NCI-H2171 treated with DMSO at 0.1 percent for 48 hours (cell line): ENCODE measurements at regions not wholly inside any gene's neighbourhood (a gene's known extent, or its start where the extent isn't known, plus 50 kb on each side); places are given as distances from the start of the nearest gene placed in this dataset.
A peak's percentile ranks its signal among the peaks of the same experiment; 100 is the strongest.
"Not testable (repeated sequence)": the region's sequence is repeated elsewhere in the genome, so short reads cannot be mapped to it uniquely, and the experiment has no call there.

ENCODE experiments used
- DNase-seq: peaks from one replicate; lab custom pipeline; 2025; lab: John Stamatoyannopoulos, UW

DNA sequence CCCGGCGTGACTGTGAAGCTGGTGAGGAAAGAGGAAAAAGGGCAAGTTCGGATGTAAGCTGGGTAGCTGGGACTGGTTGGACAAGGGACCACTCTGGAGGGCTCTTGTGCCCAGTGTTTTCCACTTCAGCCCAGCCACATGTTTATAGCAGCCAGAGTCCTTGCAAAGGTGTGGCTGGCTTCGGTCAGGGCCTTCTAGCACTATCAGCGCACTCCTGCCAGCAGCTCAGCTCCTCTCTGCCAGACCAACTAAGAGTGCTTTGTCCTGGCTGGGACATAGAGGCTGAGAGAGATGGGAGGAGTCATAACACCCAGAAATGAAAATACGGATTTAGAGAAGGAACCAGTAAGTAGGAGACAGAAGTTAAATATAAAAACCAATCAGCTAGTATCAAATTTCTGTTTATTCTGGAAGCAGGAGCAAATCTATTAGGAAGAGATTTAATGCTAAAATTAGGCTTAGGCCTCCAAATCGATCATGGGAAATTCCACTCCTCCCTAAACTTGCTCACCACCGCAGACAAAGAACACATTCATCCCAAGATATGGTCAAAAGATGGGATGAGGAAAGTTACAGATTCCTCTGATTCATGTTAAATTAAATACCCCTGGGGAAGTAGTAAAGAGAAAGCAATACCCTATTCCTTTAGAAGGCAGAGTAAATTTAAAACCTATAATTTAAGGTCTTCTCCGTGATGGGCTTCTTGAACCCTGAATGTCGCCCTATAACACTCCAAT lies 135.0 kb downstream of the RALA start:
- no peak for DNase-seq

DNA sequence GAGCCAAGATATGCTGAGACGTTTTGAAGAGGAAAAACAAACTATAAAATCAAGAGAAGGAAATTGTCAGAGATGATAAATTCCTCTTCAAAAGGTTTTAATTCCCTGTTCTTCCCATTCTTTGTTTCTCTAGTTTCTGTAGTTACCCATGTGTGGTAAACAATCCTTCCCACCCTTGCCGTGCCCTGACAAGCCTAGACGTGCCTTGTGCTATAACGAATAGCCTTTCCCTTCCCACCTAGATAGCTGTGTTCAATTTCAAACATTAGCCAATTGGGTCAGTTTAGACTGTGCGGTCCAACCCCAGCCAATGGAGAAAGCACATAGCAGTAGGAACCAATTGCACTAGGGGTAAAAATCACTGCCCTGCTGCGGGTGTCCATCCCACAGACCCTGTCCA lies 138.1 kb downstream of the RALA start:
- peak; percentile 41 for DNase-seq

DNA sequence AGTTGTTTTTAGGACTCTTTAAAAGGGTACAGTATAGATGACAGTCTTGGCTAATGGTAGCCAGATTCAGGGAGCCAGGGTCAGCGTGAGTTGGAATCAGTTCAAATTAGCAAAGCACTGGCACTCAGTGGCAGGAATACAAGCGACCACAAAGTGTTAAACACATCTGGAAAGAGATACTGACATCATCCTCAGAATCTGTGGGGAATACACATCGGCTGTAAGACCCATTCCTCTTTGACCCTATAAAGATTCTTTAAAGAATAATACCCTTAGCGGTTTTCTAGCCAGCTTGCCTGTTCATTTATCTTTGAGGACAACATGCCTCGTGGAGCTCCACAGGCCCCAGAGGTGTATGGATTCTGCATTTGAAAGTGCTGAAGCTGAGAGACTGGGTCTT lies 139.1 kb downstream of the RALA start:
- DNase-seq: not testable (repeated sequence)

DNA sequence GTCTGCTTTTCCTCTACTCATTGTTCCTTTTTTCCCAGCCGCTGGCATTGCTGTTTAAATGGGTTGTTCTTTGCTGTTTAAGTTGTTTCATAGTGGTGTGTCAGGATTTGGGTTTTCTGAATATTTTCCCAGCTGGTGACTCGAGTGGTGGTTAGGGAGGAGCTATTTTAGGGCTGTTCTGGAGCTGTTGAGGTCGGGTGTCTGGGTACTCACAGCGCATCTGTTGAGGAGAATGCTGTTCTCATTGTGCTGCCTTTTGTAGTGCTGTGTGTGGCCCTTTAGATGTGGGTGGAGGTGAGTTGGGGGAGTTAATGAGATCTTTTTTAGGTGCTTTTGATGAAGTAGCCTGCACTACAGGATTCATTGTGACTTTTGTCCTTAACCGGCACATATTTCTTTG lies 139.5 kb downstream of the RALA start:
- not testable (repeated sequence) for DNase-seq

DNA sequence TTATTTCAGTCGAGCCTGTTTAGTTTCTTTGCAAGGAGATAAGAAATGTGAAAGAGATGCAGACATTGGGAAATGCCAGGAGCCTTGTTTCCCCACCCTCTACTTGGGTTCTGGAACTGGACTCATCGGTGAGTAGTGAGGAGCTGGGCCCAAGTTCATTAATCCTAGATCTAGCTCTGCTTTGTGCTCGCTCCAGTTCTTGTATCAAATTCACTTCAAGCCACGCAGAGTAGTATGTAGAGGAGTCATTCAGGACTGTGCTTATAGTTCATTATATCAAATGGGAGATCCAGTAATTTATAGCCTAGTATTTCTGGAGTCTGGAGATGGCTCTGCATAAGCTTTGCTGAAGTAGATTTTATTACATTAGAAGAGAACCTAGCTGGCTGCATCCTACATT lies 142.5 kb downstream of the RALA start:
- DNase-seq: not testable (repeated sequence)

DNA sequence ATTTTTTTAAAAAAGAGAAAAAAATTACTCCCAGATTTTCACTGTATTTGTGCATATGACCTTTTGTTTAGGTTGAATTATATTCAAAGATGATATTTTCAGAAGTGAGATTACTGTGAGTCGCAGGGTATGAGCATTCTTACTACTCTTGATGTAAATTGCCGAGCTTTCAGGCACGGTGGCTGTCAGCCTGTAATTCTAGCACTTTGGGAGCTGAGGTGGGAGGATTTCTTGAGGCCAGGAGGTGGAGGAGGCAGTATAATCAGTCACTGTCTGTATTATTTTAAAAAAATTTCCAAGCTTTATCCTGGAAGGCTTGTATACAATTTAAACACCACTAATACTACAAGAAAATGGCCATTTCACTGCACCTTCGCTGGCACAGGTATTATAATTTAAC lies 145.1 kb downstream of the RALA start:
- not testable (repeated sequence) for DNase-seq

DNA sequence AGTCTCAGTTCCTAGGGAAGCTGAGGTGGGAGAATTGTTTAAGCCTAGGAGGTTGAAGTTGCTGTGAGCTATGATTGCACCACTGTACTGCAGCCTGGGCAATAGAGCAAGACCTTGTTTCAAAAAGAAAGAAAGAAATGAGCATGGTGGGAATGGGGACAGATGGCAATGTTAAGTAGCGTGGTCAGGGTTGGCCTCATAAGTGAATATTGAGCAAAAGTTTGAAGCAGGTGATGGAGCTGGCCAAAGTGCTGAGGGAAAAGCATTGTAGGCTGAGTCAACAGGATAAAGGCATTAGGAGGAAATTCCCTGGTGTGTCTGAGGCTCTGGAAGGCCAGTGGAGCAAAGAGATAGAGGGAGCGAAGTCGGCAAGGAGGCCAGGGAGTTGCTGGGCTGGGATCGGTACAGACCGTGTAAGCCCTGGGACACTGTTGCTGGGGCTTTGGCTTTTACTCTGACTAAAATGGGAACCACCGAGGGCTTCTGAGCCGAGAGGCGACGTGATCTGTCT lies 151.0 kb downstream of the RALA start:
- not testable (repeated sequence) for DNase-seq

DNA sequence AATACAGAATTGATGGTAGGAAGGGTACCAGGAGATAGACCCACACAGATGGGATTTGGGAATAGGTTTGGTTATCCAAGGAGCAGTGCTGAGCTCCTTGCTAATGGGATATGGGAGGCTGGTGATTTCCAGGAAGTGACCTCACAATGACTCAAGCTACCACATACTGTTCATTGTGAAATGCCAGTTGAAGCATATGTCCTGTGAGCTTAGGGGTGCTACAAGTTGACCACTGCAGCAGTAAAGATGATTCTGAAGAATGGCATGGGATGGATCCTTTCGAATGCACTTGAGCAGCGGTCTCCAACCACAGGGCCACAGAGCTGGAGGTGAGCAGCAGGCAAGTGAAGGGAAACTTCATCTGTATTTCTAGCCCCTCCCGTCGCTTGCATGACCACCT lies 158.2 kb downstream of the RALA start:
- not testable (repeated sequence) for DNase-seq

DNA sequence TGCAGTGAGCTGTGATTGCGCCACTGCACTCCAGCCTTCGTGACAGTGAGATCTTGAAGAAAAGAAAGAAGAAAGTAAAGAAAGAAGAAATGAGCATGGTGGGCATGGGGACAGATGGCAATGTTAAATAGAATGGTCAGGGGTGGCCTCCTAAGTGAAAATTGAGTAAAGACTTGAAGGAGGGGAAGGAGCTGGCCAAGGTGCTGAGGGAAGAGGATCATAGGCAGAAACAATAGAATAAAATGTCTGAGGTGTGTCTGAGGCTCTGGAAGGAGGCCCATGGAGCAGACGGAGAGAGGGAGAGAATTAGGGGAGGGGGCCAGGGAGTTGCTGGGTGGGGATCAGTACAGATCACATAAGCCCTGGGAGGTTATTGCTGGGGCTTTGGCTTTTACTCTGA lies 163.1 kb downstream of the RALA start:
- not testable (repeated sequence) for DNase-seq

DNA sequence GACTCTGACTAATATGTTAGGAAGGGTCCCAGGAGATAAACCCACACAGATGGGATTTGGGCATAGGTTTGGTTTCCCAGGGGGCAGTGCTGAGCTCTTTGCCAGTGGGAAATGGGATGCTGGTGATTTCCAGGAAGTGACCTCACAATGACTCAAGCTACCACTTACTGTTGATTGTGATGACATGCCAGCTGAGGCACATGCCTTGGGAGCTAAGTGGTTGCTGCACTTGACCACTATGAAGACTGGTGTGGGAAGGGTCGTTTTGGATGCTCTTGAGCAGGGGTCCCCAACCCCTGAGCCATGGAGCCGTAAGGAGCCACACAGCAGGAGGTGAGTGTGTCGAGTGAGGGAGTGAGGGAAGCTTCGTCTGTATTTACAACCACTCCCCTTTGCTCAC lies 159.0 kb upstream of the CDK13 start:
- not testable (repeated sequence) for DNase-seq

DNA sequence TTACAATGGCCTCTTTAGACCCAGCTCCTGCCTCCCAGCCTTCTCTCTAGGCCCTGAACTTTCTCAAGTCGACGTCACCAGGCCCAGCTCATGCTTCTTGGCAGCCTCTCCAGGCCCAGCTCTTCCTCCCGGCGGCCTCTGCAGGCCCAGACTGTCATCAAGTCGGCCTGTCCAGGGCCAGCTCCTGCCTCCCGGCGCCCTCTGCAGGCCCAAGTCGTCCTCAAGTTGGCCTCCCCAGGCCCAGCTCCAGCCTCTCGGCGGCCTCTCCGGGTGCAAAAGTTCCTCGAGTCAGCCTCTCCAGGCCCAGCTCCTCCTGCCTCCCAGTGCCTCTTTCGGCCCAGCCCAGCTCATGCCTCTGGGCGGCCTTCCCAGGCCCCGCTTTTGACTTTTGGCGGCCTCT lies 158.1 kb upstream of the CDK13 start:
- DNase-seq: not testable (repeated sequence)

DNA sequence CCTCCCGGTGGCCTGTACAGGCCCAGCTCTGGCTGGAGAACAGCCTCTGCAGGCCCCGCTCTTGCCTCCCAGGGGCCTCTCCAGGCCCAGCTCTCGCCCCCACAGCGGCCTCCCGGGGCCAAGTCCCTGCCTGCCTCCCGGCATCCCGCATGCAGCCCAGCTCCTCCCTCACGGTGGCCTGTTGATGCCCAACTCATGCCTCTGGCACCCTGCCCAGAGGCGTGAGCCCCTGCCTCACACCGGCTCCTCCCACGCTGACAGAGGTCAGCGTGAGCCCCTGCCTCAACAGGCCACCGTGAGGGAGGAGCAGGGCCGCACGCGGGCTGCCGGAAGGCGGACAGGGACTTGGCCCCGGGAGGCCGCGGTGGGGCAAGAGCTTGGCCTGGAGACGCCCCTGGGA lies 157.0 kb upstream of the CDK13 start:
- DNase-seq: not testable (repeated sequence)

DNA sequence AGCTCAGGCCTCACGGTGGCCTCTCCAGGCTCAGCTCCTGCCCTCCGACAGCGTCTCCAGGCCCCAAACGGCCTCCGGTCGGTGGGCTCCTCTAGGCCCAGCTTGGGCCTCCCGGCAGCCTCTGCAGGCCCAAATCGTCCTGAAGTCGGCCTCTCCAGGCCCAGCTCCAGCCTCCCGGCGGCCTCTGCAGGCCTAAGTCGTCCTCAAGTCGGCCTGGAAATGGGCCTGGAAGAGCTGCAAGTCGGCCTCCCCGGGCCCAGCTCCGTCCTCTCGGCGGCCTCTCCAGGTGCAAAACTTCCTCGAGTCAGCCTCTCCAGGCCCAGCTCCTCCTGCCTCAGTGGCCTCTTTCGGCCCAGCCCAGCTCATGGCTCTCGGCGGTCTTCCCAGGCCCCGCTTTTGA lies 156.2 kb upstream of the CDK13 start:
- not testable (repeated sequence) for DNase-seq

DNA sequence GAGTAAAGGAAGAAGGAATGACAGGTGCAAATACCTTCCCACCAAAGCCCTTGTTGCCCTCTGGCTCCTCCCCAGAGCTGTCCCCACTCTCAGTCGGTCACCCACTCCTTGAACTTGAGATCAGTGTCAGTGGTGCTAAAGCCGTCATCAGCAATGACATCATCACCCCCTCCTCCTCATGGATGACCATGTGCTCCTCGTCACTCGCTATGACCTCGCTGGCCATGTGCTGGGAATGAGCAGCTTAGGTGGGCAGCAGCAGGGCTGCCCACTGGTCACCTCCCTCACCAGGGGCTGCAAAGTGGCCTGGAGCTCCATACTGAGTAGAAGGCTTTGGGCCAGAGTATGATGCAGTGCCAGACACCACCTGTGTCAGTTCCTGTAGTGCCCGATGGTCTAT lies 153.1 kb upstream of the CDK13 start:
- DNase-seq: not testable (repeated sequence)

DNA sequence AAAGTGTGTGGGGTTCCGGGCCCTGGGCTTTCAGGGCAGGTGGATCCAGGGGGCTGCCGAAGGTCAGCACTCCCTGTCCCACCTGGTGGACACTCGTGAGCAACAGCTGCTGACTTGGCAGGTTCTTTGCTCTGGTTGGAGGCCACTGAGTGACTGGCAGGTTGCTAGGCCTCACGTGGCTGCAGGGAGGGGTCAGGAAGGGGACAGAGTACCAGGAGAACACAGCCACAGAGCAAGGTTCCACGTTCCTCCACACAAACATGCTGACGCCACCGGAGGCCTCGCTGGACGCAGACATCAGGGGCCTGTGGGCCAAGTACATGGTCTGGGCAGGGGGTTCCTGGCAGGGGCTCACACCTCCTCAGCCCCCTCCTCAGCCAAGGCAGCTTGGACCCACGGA lies 152.0 kb upstream of the CDK13 start:
- DNase-seq: not testable (repeated sequence)

DNA sequence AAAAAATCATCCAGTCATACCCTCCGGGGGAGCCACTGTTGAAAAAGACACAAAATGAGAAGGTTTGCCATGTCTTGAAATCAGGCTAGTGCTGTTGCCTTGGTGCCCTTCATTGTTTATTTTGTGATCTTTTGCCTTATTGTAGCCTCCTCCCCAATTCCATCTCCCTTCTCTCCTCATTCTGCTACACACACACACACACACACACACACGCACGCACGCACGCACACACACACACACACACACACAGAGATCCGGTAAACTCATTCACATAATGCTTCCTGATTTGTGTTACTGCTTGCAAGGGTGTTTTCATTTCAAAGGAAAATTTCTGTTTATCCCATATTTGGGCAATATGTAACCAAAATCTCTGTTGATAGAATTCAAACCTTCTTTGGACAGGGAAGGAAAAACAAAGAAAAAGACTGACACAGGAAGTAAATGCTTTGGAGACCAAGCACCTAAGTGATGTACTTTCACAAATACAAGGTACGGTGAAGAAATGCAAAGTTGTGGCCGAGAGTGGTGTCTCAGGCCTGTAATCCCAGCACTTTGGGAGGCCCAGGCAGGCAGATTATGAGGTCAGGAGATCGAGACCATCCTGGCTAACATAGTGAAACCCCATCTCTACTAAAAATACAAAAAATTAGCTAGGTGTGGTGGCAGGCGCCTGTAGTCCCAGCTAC lies 141.1 kb upstream of the CDK13 start:
- DNase-seq: no peak

DNA sequence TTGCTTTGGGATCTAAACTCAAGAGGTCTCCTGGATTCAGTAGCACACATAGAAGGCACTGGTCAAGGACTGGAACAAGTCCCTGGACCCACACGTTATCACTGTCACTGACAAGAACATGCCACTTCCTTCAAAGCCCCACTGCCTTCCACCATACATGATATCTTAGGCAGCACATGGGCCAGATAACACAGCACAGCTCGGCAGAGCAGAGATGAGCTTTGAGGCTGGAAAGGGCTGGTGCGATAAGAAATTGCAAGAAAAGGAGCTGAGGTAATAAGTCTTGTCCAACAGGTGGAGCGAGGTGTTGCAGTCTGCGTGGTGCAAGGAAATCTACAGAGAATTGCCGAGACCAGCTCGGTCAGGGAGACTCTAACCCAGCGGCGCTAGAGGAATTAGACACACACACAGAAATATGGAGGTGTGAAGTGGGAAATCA lies 139.8 kb upstream of the CDK13 start:
- DNase-seq: no peak

DNA sequence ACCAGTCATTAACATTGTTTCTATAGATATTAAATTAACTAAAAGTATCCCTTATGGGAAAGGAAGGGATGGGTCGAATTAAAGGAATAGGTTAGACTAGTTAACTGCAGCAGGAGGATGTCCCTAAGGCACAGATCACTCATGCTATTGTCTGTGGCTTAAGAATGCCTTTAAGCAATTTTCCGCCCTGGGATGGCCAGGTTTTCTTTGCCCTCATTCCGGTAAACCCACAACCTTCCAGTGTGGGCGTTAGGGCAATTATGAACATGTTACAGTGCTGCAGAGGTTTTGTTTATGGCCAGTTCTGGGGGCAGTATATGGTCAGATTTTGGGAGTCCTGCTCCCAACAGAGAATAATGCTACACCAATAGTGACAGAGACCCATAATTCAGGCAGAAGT lies 139.3 kb upstream of the CDK13 start:
- no peak for DNase-seq

DNA sequence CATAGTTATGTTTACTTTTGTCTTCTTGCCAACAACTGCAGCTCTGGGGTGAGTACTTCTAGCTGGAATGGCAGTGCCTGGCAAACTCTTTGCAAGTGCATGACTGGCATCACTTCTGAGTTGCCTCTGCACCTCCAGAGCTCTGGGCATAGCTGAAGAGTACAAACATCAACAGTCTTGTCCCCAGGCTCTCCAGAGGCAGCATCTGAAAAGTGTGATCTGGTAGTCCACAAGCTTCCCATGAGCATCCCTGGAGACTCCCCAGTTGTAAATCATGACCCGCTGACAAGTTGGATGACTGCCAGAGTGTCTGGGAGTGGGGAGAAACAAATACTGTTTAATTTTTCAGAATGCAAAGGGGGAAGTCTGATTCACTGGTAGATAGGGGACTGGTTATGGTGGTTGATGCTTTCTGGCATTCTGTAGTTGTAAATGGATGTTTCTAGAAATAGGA lies 138.9 kb upstream of the CDK13 start:
- DNase-seq: peak; percentile 81

DNA sequence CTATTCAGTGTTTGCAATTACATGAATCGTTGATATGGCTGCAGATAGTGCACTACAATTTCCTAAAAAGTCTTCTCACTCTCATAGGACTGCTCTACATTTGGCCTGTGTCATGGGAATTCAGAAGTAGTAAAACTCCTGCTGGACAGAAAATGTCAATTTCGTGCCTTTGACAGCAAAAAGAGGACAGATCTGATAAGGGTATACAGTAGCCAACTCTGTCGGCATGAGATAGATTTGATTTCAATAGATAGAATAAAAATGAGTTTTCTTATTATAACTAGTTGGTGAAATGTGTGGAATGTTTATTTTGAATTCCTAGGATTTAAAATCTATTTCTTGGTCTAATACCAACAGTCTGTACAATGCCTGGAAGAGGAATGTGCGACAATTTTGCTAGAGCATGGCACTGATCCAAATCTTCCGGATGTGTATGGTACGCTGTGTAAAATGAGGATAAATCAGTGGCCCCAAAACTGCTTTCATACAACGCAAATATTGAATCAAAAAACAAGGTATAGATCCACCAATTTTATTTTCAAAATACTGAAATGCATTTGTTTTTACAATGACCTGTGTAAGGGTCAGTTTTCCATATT lies 133.5 kb upstream of the CDK13 start:
- no peak for DNase-seq

DNA sequence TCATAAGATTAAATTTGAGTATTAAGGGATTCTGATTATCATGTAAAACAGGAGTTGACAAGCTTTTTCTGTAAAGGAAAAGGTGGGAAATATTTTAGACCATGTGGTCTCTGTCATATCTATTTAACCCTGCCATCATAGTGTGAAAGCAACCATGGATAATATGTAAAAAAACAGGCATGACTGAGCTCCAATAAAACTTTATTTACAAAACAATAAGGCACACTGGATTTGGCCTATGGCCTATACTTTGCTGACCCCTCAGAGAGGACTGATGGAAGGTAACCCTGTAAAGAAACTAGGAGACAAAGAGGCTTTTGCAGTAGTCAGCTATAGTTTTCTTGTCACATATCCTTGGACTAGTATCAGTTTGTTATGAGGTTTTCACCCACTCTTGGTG lies 130.5 kb upstream of the CDK13 start:
- DNase-seq: no peak

DNA sequence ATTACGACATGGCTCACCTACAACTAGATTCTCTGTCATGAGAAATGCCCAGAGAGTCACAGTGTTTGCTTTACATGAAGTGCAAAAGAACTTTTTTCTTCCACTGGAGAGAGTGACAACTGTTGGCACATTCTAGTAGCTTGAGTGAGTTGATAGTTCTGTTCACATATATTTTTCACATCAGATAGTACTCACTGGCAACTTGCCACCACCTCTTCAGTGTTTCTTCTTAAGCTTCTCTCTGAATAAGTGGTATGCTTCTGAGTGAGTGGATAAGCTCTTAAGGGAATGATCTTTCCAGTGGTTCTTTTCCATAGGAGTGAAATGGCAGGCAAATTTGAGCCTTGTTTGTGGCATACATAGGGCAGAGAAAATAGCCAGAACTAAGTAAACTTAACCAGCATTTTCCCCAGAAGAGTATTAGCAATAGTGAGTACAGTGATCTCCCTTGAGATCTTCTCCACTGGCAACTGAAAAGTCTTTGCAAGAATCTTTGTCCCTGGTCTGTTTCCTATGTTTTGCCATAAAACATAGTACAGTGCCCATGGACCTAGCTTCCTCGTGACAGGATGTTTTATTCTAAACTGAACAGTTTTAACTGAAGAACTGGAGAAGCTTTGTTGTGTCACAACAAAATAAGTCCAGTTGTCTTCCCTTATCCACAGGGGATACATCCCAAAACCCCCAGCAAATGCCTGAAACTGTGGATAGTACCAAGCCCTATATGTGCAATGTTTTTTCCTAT lies 125.4 kb upstream of the CDK13 start:
- DNase-seq: no peak
